ENCODE measurements at regions not wholly inside any gene's neighbourhood (a gene's known extent, or its start where the extent isn't known, plus 50 kb on each side); places are given as distances from the start of the nearest gene placed in this dataset.

DNA sequence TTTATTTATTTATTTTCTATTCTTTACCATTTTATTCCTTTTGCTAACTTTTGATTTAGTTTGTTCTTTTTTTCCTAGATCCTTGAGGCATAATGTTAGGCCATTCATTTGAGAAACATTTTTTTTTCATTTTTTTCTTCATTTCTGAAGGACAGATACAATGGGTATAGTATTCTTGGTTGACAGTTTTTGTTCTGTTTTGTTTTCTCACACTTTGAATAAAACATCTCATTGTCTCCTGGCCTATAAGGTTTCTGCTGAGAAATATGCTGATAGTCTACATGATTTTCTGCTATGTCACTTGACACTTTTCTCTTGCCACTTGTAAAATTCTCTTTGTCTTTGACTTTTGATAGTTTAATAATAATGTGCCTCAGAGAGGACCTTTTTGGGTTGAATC is 294.6 kb upstream of the EPHA7 start:
- no peak for TF ChIP-seq SP1 (IDR thresholded peaks at IDR 0.05)
- no peak for TF ChIP-seq FOXK2 (IDR thresholded peaks at IDR 0.05)
- TF ChIP-seq BHLHE40 (IDR thresholded peaks at IDR 0.05; ENCODE audit: borderline replicate concordance): no peak
- TF ChIP-seq FOXM1 (IDR thresholded peaks at IDR 0.05; ENCODE audit: borderline replicate concordance): no peak
- no peak for TF ChIP-seq LEF1 (IDR thresholded peaks at IDR 0.05; ENCODE audit: borderline replicate concordance)
- no peak for TF ChIP-seq FOXA1 (IDR thresholded peaks at IDR 0.05)
- no peak for TF ChIP-seq SUZ12 (IDR thresholded peaks at IDR 0.05)
- TF ChIP-seq NFRKB (IDR thresholded peaks at IDR 0.05): no peak
- TF ChIP-seq ARNT (IDR thresholded peaks at IDR 0.05): no peak
- no peak for TF ChIP-seq L3MBTL2 (conservative IDR thresholded peaks at IDR 0.05)
